ENCODE measurements at regions not wholly inside any gene's neighbourhood (a gene's known extent, or its start where the extent isn't known, plus 50 kb on each side); places are given as distances from the start of the nearest gene placed in this dataset.

DNA sequence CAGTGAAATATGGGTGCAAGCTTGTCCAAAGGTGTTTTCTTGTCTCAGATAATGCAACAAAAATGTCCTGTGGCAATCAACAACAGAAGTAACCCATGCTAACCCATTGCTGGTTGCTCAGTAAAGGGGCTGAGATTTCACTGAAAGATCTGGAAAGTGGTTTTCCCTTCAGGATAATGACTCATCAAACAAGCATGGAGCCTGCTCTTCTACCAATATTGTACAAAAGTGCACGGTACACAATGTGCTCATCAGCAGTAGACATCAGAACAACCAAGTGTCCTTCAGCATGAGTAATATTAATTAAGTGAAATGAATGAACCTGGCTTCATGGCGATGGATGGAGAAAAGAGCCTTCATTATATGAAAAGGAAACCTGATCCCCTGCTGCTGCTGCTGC, 287.1 kb upstream of the NEBL start:
- TF ChIP-seq EZH2 (IDR thresholded peaks at IDR 0.05; ENCODE audit: low read length): no peak
- TF ChIP-seq, protein P1, sequence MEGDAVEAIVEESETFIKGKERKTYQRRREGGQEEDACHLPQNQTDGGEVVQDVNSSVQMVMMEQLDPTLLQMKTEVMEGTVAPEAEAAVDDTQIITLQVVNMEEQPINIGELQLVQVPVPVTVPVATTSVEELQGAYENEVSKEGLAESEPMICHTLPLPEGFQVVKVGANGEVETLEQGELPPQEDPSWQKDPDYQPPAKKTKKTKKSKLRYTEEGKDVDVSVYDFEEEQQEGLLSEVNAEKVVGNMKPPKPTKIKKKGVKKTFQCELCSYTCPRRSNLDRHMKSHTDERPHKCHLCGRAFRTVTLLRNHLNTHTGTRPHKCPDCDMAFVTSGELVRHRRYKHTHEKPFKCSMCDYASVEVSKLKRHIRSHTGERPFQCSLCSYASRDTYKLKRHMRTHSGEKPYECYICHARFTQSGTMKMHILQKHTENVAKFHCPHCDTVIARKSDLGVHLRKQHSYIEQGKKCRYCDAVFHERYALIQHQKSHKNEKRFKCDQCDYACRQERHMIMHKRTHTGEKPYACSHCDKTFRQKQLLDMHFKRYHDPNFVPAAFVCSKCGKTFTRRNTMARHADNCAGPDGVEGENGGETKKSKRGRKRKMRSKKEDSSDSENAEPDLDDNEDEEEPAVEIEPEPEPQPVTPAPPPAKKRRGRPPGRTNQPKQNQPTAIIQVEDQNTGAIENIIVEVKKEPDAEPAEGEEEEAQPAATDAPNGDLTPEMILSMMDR (optimal IDR thresholded peaks at IDR 0.05 in 1 of 3, IDR thresholded peaks at IDR 0.05 in 1 of 3, conservative IDR thresholded peaks at IDR 0.05 in 1 of 3; ENCODE audit: extremely low read depth in 1 of 3, insufficient read depth in 2 of 3, low read length in 3 of 3): no peak
- H3K79me2 ChIP-seq (ENCODE audit: control insufficient read depth, insufficient read depth, low read length): no peaks in the 10 kb centered on the region
- no peaks in the 10 kb centered on the region for H3K9me1 ChIP-seq (ENCODE audit: control insufficient read depth, extremely low read depth, insufficient read depth, low read length)
- H3K27ac ChIP-seq (ENCODE audit: control insufficient read depth, insufficient read depth, low read length): peak overlapping the region; percentile 63
- DNase-seq (ENCODE audit: low read depth, low spot score): peak; percentile 62
- H3K4me3 ChIP-seq (ENCODE audit: control insufficient read depth in 2 of 3, extremely low read depth in 1 of 3, insufficient read depth in 2 of 3, low read depth in 1 of 3, low read length in 3 of 3): no peak overlapping the region
- H3K27me3 ChIP-seq (ENCODE audit: control insufficient read depth, extremely low read depth, insufficient read depth, low read length): no peaks in the 10 kb centered on the region
- dilution Hi-C loops (cut with MboI; ENCODE audit: extremely low pct_ligation_motif_present, low sequenced_read_pairs): no loop called here
- no peaks in the 10 kb centered on the region for H3K36me3 ChIP-seq (ENCODE audit: control insufficient read depth in 2 of 2, extremely low read depth in 1 of 2, insufficient read depth in 2 of 2, low read length in 2 of 2)
- H3K4me2 ChIP-seq (ENCODE audit: control insufficient read depth, extremely low read depth, insufficient read depth, low read depth, low read length): peak overlapping the region; percentile 33
- FAIRE-seq: peak; percentile 98
- no peak overlapping the region for H3K9ac ChIP-seq (ENCODE audit: control insufficient read depth, extremely low read depth, insufficient read depth, low read length)
- H3K9me3 ChIP-seq (ENCODE audit: control insufficient read depth, low read depth, low read length): peaks cover 3% of the 10 kb centered on the region
- no peak overlapping the region for H2AFZ ChIP-seq (ENCODE audit: control insufficient read depth, low read length)
- H3K4me1 ChIP-seq (ENCODE audit: control insufficient read depth, extremely low read depth, insufficient read depth, low read length): peaks cover 25% of the 10 kb centered on the region
- H4K20me1 ChIP-seq (ENCODE audit: control insufficient read depth, extremely low read depth, insufficient read depth, low read length): no peaks in the 10 kb centered on the region

DNA sequence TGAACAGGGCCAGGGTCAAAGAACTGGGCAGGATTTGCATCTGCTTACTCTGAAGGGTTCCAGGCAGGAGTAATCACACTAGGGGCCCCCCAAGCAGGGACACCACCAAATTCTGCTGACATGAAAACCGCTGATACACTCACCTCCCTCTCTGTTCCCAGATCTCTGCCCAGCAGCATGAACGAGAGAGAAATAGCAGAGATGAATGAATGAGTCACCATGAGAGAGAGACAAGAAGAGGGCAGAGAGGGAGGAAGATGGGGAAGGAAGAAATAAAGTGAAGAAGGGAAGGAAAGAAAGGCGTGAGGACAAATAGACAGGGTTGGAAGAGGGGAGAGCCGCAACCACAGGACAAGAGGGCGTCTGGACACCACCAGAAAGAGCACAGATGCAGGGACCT, 285.9 kb upstream of the NEBL start:
- H4K20me1 ChIP-seq (ENCODE audit: control insufficient read depth, extremely low read depth, insufficient read depth, low read length): no peaks in the 10 kb centered on the region
- no peak overlapping the region for H3K9ac ChIP-seq (ENCODE audit: control insufficient read depth, extremely low read depth, insufficient read depth, low read length)
- no peak for DNase-seq (ENCODE audit: low read depth, low spot score)
- dilution Hi-C loops (cut with MboI; ENCODE audit: extremely low pct_ligation_motif_present, low sequenced_read_pairs): no loop called here
- no peak overlapping the region for H3K4me2 ChIP-seq (ENCODE audit: control insufficient read depth, extremely low read depth, insufficient read depth, low read depth, low read length)
- no peaks in the 10 kb centered on the region for H3K27me3 ChIP-seq (ENCODE audit: control insufficient read depth, extremely low read depth, insufficient read depth, low read length)
- no peak overlapping the region for H3K4me3 ChIP-seq (ENCODE audit: control insufficient read depth in 2 of 3, extremely low read depth in 1 of 3, insufficient read depth in 2 of 3, low read depth in 1 of 3, low read length in 3 of 3)
- H3K4me1 ChIP-seq (ENCODE audit: control insufficient read depth, extremely low read depth, insufficient read depth, low read length): peaks cover 25% of the 10 kb centered on the region
- no peaks in the 10 kb centered on the region for H3K36me3 ChIP-seq (ENCODE audit: control insufficient read depth in 2 of 2, extremely low read depth in 1 of 2, insufficient read depth in 2 of 2, low read length in 2 of 2)
- H3K9me1 ChIP-seq (ENCODE audit: control insufficient read depth, extremely low read depth, insufficient read depth, low read length): no peaks in the 10 kb centered on the region
- no peaks in the 10 kb centered on the region for H3K79me2 ChIP-seq (ENCODE audit: control insufficient read depth, insufficient read depth, low read length)
- TF ChIP-seq, protein P1 (optimal IDR thresholded peaks at IDR 0.05 in 1 of 3, IDR thresholded peaks at IDR 0.05 in 1 of 3, conservative IDR thresholded peaks at IDR 0.05 in 1 of 3; ENCODE audit: extremely low read depth in 1 of 3, insufficient read depth in 2 of 3, low read length in 3 of 3): no peak
- TF ChIP-seq EZH2 (IDR thresholded peaks at IDR 0.05; ENCODE audit: low read length): no peak
- H3K9me3 ChIP-seq (ENCODE audit: control insufficient read depth, low read depth, low read length): no peaks in the 10 kb centered on the region
- H3K27ac ChIP-seq (ENCODE audit: control insufficient read depth, insufficient read depth, low read length): no peak overlapping the region
- no peak for FAIRE-seq
- H2AFZ ChIP-seq (ENCODE audit: control insufficient read depth, low read length): peak overlapping the region; percentile 41

Data from keratinocyte (primary cell).